ENCODE measurements at regions not wholly inside any gene's neighbourhood (a gene's known extent, or its start where the extent isn't known, plus 50 kb on each side); places are given as distances from the start of the nearest gene placed in this dataset.

GRCh38 chr7:67344481-67345193 is 348.0 kb downstream of the TYW1 start:
- TF ChIP-seq RCOR1 (IDR thresholded peaks at IDR 0.05; ENCODE audit: insufficient replicate concordance, low read length) (no peak), CEBPB (IDR thresholded peaks at IDR 0.05; ENCODE audit: low read depth, low read length) (no peak), ELK1 (IDR thresholded peaks at IDR 0.05; ENCODE audit: borderline replicate concordance, low read depth, low read length) (no peak)

Measured in IMR-90 (cell line).